ENCODE measurements at regions not wholly inside any gene's neighbourhood (a gene's known extent, or its start where the extent isn't known, plus 50 kb on each side); places are given as distances from the start of the nearest gene placed in this dataset.

- H3K79me2 ChIP-seq (ENCODE audit: insufficient read depth, low read length) = no peaks in the 10 kb centered on the region
- DNase-seq (ENCODE audit: low read depth, low spot score) (no peak), ATAC-seq (no peak)
- no peaks in the 10 kb centered on the region for H3K36me3 ChIP-seq (ENCODE audit: control insufficient read depth in 1 of 2, insufficient read depth in 2 of 2, low read length in 2 of 2)
- ChIA-PET POLR2A (no interaction called here), RAD21 (ENCODE audit: low non-redundant PET in 1 of 2, low total read pairs in 2 of 2, uncharacterized antibody in 2 of 2, unreplicated experiment in 2 of 2) (no interaction called here), CTCF (no interaction called here)
- 0 out of 2 replicates have a peak, but pooled peaks cover 4% of the 10 kb centered on the region for H3K27me3 ChIP-seq (ENCODE audit: insufficient read depth, low read length)
- no peak overlapping the region for H3K9ac ChIP-seq (ENCODE audit: low read length)
- no peak overlapping the region for H2AFZ ChIP-seq (ENCODE audit: low read depth, low read length, poor library complexity, severe bottlenecking)
- no peaks in the 10 kb centered on the region for H4K20me1 ChIP-seq (ENCODE audit: insufficient read depth)
- no peak overlapping the region for H3K4me2 ChIP-seq (ENCODE audit: low read length)
- no peaks in the 10 kb centered on the region for H3K9me3 ChIP-seq (ENCODE audit: control insufficient read depth in 1 of 2, insufficient read depth in 1 of 2, low read depth in 1 of 2, low read length in 2 of 2)
- TF ChIP-seq RAD21 (IDR thresholded peaks at IDR 0.05; ENCODE audit: low read depth) = no peak
- TF ChIP-seq SRF (IDR thresholded peaks at IDR 0.05; ENCODE audit: low read depth) = no peak
- no peak overlapping the region for H3K4me3 ChIP-seq (replicated peaks in 1 of 2; ENCODE audit: low read depth in 1 of 2, low read length in 2 of 2)
- no peak overlapping the region for H3K27ac ChIP-seq (ENCODE audit: low read depth, low read length)
- intact Hi-C loops (cut with micrococcal nuclease) = no loop called here
- H3K4me1 ChIP-seq (ENCODE audit: control insufficient read depth in 1 of 2, insufficient read depth in 2 of 2, low read length in 2 of 2) = peaks cover 0 to 8% of the 10 kb centered on the region in 2 experiments; a peak in 1 of 4 replicates
- H3K9me2 ChIP-seq (ENCODE audit: insufficient read depth) = no peaks in the 10 kb centered on the region
- BruUV-seq (replicated peaks) = no TSS peak
Observed at GRCh38 chr6:1187293-1188131, 124.4 kb upstream of the FOXQ1 start.

DNA sequence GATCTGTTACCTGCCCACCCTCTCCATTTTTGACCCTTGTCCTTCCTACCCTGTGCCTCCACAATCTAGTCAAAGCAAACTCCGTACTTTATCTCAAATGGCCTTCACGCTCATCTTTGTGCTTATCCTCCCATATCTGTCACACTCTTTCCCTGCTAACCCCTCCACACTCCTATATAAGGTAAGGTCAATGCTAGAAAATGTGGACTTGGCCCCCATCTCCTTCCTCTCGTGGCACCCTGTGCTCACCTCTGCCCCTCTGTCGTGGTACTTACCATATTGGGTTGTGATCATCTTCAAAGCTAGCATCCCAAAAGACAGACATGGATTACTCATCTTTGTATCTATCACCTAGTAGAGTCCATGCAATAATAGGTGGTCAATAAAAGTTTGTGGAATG, 127.6 kb upstream of the FOXQ1 start:
- H3K4me3 ChIP-seq (replicated peaks in 1 of 2; ENCODE audit: low read depth in 1 of 2, low read length in 2 of 2) = no peak overlapping the region
- H3K36me3 ChIP-seq (ENCODE audit: control insufficient read depth in 1 of 2, insufficient read depth in 2 of 2, low read length in 2 of 2) = no peaks in the 10 kb centered on the region
- ChIA-PET CTCF (no interaction called here), RAD21 (ENCODE audit: low non-redundant PET in 1 of 2, low total read pairs in 2 of 2, uncharacterized antibody in 2 of 2, unreplicated experiment in 2 of 2) (no interaction called here), POLR2A (no interaction called here)
- DNase-seq (ENCODE audit: low read depth, low spot score) (no peak), ATAC-seq (no peak)
- H4K20me1 ChIP-seq (ENCODE audit: insufficient read depth) = no peaks in the 10 kb centered on the region
- no peaks in the 10 kb centered on the region; a peak in 1 of 4 replicates for H3K4me1 ChIP-seq (ENCODE audit: control insufficient read depth in 1 of 2, insufficient read depth in 2 of 2, low read length in 2 of 2)
- H3K79me2 ChIP-seq (ENCODE audit: insufficient read depth, low read length) = no peaks in the 10 kb centered on the region
- no TSS peak for BruUV-seq (replicated peaks)
- 0 out of 2 replicates have a peak, but pooled peaks cover 4% of the 10 kb centered on the region for H3K27me3 ChIP-seq (ENCODE audit: insufficient read depth, low read length)
- H3K9me3 ChIP-seq (ENCODE audit: control insufficient read depth in 1 of 2, insufficient read depth in 1 of 2, low read depth in 1 of 2, low read length in 2 of 2) = no peaks in the 10 kb centered on the region
- intact Hi-C loops (cut with micrococcal nuclease) = no loop called here
- no peaks in the 10 kb centered on the region for H3K9me2 ChIP-seq (ENCODE audit: insufficient read depth)
- no peak overlapping the region for H2AFZ ChIP-seq (ENCODE audit: low read depth, low read length, poor library complexity, severe bottlenecking)
- TF ChIP-seq, protein P1, sequence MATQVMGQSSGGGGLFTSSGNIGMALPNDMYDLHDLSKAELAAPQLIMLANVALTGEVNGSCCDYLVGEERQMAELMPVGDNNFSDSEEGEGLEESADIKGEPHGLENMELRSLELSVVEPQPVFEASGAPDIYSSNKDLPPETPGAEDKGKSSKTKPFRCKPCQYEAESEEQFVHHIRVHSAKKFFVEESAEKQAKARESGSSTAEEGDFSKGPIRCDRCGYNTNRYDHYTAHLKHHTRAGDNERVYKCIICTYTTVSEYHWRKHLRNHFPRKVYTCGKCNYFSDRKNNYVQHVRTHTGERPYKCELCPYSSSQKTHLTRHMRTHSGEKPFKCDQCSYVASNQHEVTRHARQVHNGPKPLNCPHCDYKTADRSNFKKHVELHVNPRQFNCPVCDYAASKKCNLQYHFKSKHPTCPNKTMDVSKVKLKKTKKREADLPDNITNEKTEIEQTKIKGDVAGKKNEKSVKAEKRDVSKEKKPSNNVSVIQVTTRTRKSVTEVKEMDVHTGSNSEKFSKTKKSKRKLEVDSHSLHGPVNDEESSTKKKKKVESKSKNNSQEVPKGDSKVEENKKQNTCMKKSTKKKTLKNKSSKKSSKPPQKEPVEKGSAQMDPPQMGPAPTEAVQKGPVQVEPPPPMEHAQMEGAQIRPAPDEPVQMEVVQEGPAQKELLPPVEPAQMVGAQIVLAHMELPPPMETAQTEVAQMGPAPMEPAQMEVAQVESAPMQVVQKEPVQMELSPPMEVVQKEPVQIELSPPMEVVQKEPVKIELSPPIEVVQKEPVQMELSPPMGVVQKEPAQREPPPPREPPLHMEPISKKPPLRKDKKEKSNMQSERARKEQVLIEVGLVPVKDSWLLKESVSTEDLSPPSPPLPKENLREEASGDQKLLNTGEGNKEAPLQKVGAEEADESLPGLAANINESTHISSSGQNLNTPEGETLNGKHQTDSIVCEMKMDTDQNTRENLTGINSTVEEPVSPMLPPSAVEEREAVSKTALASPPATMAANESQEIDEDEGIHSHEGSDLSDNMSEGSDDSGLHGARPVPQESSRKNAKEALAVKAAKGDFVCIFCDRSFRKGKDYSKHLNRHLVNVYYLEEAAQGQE (IDR thresholded peaks at IDR 0.05; ENCODE audit: low read depth) = no peak
- TF ChIP-seq TCF7L2 (IDR thresholded peaks at IDR 0.05; ENCODE audit: borderline replicate concordance, extremely low read depth, insufficient read depth, insufficient read length) = no peak
- no peak for TF ChIP-seq FOSL1 (IDR thresholded peaks at IDR 0.05; ENCODE audit: low read depth)
- TF ChIP-seq POLR2A (IDR thresholded peaks at IDR 0.05; ENCODE audit: borderline replicate concordance, extremely low read depth, insufficient read depth, insufficient read length) = no peak
- no peak for TF ChIP-seq EGR1 (IDR thresholded peaks at IDR 0.05; ENCODE audit: low read depth)
- TF ChIP-seq, protein P2, sequence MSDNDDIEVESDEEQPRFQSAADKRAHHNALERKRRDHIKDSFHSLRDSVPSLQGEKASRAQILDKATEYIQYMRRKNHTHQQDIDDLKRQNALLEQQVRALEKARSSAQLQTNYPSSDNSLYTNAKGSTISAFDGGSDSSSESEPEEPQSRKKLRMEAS (IDR thresholded peaks at IDR 0.05) = no peak
- TF ChIP-seq ELF1 (IDR thresholded peaks at IDR 0.05; ENCODE audit: borderline replicate concordance, low read depth) = no peak
- TF ChIP-seq ZBTB33 (IDR thresholded peaks at IDR 0.05; ENCODE audit: extremely low read depth, insufficient replicate concordance, low read length) = no peak
- no peak for TF ChIP-seq EZH2phosphoT487 (IDR thresholded peaks at IDR 0.05; ENCODE audit: borderline replicate concordance)
- no peak for TF ChIP-seq EZH2 (IDR thresholded peaks at IDR 0.05)
- no peak for TF ChIP-seq ZNF274 (IDR thresholded peaks at IDR 0.05; ENCODE audit: low read depth, low read length)
- TF ChIP-seq, protein P3, sequence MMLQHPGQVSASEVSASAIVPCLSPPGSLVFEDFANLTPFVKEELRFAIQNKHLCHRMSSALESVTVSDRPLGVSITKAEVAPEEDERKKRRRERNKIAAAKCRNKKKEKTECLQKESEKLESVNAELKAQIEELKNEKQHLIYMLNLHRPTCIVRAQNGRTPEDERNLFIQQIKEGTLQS (IDR thresholded peaks at IDR 0.05) = no peak
- no peak overlapping the region for H3K4me2 ChIP-seq (ENCODE audit: low read length)
- H3K9ac ChIP-seq (ENCODE audit: low read length) = no peak overlapping the region
- no peak overlapping the region for H3K27ac ChIP-seq (ENCODE audit: low read depth, low read length)
